Sigmoid colon (tissue), 3 donors: ENCODE measurements at regions not wholly inside any gene's neighbourhood (a gene's known extent, or its start where the extent isn't known, plus 50 kb on each side); places are given as distances from the start of the nearest gene placed in this dataset.

ENCODE experiments used
- CTCF ChIP-seq, 4 experiments: fragments of 450-650 bp in 3 of 4; fragments of 200-600 bp in 1 of 4; IDR thresholded peaks; one replicate each; pipeline ENCODE4 v1.5.1; 2016 to 2019; ENCODE audit warnings: antibody characterized with exemption in 4 of 4, mild to moderate bottlenecking in 3 of 4, moderate library complexity in 2 of 4
- POLR2A ChIP-seq, 2 donors: fragments of 450-650 bp; IDR thresholded peaks; one replicate each; pipeline ENCODE4 v1.6.1; 2016; ENCODE audit warnings: antibody characterized with exemption in 2 of 2, mild to moderate bottlenecking in 2 of 2, moderate library complexity in 2 of 2

GRCh38 chr3:76400141-76400540 lies 614.8 kb upstream of the ZNF717 start:
- TF ChIP-seq CTCF (IDR thresholded peaks at IDR 0.05) (no peak), POLR2A (IDR thresholded peaks at IDR 0.05) (no peak)
